ENCODE measurements at regions not wholly inside any gene's neighbourhood (a gene's known extent, or its start where the extent isn't known, plus 50 kb on each side); places are given as distances from the start of the nearest gene placed in this dataset.
"Not testable (repeated sequence)": the region's sequence is repeated elsewhere in the genome, so short reads cannot be mapped to it uniquely, and the experiment has no call there.

DNA sequence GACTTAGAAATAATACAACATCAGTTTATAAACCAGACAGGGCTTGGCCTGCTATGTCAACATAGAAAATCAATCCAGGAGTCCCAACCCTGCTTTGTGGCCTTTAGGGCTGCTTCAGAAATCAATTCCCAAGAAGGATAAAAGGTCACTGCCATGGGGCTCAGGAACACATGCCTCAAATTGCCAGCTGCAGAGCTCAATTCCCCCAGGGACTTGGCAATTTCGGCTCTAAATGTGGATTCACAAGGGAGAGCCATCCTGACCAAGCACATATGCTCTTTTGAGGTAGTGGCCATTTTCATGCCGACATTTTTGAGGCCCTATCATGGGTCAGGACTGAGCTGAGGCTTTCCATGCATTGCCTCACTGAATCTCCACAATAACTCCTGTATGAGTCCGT lies 97.5 kb downstream of the SPDYE17 start:
- not testable (repeated sequence) for H3K4me1 Mint-ChIP-seq; ATAC-seq (replicated peaks); DNase-seq; H3K27ac Mint-ChIP-seq; H3K36me3 Mint-ChIP-seq; H3K9me3 Mint-ChIP-seq; H3K4me3 Mint-ChIP-seq
- peaks cover 9 to 36% of the 10 kb centered on the region in 2 donors for H3K27me3 Mint-ChIP-seq

DNA sequence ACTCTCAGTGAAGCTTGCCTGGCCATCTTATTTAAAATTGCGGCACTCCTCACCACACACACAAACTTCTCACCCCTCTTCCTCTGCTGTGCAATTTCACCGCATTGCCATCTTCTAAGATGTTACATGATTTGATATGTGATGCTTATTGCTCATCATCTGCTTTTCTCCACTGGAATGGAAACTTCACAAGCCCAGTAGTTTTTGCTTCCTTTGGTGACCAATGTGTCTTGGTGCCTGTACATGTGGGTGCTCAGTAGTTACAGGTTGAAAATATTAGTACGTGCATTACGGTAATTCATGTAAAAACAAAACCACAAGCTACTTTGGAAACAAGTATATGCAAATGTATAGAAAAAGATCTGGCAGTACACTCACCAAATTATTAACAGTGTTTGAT lies 99.2 kb downstream of the SPDYE17 start:
- H3K27me3 Mint-ChIP-seq, result peaks cover 13 to 31% of the 10 kb centered on the region in 2 donors
- not testable (repeated sequence) for ATAC-seq (replicated peaks); H3K4me3 Mint-ChIP-seq

DNA sequence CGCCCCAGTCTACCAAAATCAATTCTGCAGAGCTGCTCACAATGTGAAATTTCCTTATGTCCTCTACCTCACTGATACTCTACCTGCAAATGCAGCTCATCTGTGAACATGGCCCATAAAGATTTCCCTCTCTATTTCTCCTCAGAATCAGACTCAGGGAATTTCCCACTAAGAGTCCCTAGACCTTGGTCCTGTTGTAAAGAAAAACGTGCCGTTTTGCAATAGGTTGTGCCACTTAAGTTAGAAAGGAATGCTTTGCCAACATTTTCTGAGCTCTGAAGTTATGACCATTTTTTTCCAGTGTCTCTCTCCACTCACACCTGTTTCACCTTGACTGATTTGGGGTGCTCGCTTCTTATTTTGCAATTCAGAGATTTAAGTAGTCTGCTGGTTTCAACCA lies 100.7 kb downstream of the SPDYE17 start:
- Mint-ChIP-seq H3K4me1 (peaks cover 1 to 12% of the 10 kb centered on the region in 2 donors), H3K27me3 (peaks cover 8 to 15% of the 10 kb centered on the region in 2 donors)
- H3K36me3 Mint-ChIP-seq; DNase-seq; H3K9me3 Mint-ChIP-seq; ATAC-seq (replicated peaks); H3K27ac Mint-ChIP-seq; H3K4me3 Mint-ChIP-seq: not testable (repeated sequence)

More for the DNA sequence above, 99.2 kb downstream of the SPDYE17 start:
- H3K4me1 Mint-ChIP-seq, H3K36me3 Mint-ChIP-seq, DNase-seq, H3K9me3 Mint-ChIP-seq, H3K27ac Mint-ChIP-seq: not testable (repeated sequence)

DNA sequence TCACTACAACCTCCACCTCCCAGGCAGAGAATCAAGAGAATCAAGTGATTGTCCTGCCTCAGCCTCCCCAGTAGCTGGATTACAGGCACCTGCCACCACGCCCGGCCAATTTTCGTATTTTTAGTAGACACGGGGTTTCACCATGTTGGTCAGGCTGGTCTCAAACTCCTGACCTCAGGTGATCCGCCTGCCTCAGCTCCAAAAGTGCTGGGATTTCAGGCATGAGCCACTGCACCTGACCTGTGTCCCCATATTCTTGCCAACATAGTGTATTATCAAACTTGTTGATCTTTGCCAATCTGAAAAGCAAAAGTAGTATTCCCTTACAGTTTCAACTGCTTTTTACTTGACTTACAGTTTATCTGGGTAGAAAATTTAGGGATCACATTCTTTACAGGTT lies 101.7 kb downstream of the SPDYE17 start:
- not testable (repeated sequence) for H3K36me3 Mint-ChIP-seq; H3K4me3 Mint-ChIP-seq; H3K9me3 Mint-ChIP-seq; H3K27ac Mint-ChIP-seq; DNase-seq; ATAC-seq (replicated peaks)
- H3K4me1 Mint-ChIP-seq, result peaks cover 1 to 12% of the 10 kb centered on the region in 2 donors
- H3K27me3 Mint-ChIP-seq, result peaks cover 8 to 11% of the 10 kb centered on the region in 2 donors

DNA sequence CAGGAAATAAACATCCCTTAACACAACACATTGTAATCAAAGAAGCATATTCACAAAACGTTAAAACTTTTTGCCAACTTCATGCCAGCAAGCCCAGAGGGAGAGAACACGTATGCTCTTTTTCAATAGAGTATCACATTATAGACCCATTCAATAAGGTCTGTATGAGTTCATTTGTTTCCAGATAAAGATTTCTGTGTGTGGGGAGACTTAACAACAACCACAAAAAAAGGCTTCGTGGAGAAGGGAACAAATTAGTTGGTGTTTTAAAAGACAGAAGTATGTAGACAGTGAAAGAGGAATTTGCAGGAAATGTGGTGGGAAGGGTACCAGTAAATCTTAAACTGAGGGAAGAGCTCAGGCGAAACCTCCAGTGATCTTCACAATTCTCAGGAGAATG lies 103.4 kb downstream of the SPDYE17 start:
- not testable (repeated sequence) for DNase-seq; H3K27ac Mint-ChIP-seq; H3K4me3 Mint-ChIP-seq; ATAC-seq (replicated peaks); H3K9me3 Mint-ChIP-seq; H3K36me3 Mint-ChIP-seq
- H3K4me1 Mint-ChIP-seq, result peaks cover 1 to 12% of the 10 kb centered on the region in 2 donors
- peaks cover 11 to 12% of the 10 kb centered on the region in 2 donors for H3K27me3 Mint-ChIP-seq

DNA sequence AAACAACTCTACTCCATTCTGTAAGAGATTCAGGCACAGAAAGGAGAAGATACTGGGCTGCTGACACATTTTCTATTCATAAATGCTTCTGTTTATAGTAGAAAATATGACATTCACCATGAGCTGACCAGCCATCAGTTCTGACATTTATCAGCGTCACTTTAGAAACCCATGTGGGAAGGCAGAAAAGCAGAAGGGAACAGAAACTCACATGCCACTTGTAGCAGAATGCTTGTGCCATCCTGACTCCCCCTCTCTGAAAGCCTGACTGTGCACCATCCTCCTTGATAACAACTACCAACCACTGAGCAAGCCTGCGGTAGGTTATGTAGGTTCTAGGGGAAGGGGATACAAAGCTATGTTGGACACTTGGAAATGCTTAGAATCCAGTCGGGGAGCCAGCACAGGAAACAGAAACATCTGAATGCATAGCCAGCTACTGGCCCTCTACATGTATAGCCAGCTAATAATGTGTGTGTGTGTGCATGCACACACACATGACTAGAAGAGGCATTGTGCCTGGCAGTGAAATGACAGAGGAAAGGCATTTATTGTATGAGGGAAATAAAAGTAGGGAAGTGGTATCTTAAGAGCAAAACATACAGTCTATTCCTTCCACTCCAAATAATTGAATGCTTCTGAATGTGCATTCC lies 104.3 kb downstream of the SPDYE17 start:
- DNase-seq, result peak; percentile 14
- not testable (repeated sequence) for H3K4me3 Mint-ChIP-seq, H3K9me3 Mint-ChIP-seq, H3K27me3 Mint-ChIP-seq, H3K27ac Mint-ChIP-seq, H3K36me3 Mint-ChIP-seq
- H3K4me1 Mint-ChIP-seq, result peaks cover 1 to 12% of the 10 kb centered on the region in 2 donors
- ATAC-seq (replicated peaks), result peak; percentile 97

DNA sequence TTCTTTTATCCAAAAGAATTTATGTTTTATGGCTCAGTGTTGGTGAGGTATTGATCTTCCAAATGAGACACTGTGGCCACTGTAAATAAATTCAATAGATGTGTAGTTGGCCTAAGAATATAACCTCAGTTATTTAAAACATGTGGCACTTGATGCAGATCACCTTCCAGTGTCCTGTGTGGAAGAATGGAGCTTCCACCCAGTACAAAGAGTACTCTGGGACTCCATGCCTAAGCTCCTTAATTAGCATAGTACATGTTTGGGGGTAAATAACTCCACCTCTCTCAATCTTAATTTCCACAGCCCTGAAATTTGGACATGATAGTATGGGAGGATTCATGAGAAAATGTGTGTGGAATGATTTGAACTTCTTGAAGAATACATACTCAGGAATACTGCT lies 105.7 kb downstream of the SPDYE17 start:
- H3K9me3 Mint-ChIP-seq; DNase-seq; ATAC-seq (replicated peaks); H3K4me3 Mint-ChIP-seq; H3K27ac Mint-ChIP-seq; H3K36me3 Mint-ChIP-seq: not testable (repeated sequence)
- peaks cover 1 to 12% of the 10 kb centered on the region in 2 donors for H3K4me1 Mint-ChIP-seq
- H3K27me3 Mint-ChIP-seq, result peaks cover 5 to 15% of the 10 kb centered on the region in 2 donors

DNA sequence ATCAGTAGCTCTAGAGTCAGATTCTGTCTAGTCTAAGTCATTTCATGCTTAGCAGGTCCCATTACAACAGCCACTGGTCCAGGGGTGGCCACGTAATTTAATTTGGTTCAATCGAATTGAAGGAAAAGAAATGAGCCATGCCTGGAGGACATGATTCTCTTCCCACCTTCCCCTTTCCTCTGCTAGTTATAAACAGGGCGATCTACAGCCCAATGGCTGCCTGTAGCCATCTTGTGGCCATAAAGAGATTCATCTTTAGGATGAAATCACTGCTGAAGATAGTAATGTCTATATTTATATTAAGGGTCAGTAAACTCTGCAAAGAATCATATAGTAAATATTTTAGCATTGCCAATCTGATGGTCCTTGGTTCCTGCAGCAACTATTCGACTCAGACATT lies 107.4 kb downstream of the SPDYE17 start:
- H3K9me3 Mint-ChIP-seq; H3K27ac Mint-ChIP-seq; H3K4me3 Mint-ChIP-seq; DNase-seq; H3K36me3 Mint-ChIP-seq; ATAC-seq (replicated peaks): not testable (repeated sequence)
- Mint-ChIP-seq H3K4me1 (peaks cover 1 to 12% of the 10 kb centered on the region in 2 donors), H3K27me3 (peaks cover 0 to 15% of the 10 kb centered on the region in 2 donors)

DNA sequence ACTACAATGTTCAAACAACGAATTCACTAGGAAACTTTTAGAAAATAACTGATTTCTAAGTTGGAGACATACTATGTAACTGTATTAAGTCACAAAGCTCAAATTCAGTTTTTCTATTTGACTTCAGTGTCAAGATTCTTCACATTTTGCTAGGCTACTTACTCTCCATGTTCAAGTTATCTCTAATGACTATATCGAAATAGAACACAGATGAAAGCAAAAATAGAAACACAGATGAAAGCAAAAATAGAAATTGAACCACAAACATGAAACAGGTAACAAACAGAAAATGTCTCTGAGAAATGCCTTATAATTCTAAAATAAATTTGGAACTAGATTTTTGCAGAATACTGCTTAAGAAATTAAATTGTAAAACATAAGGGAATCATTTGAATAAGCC lies 113.5 kb downstream of the SPDYE17 start:
- H3K27me3 Mint-ChIP-seq, result peaks cover 0 to 11% of the 10 kb centered on the region in 2 donors
- H3K36me3 Mint-ChIP-seq; H3K4me3 Mint-ChIP-seq; H3K4me1 Mint-ChIP-seq; H3K9me3 Mint-ChIP-seq; H3K27ac Mint-ChIP-seq; ATAC-seq (replicated peaks); DNase-seq: not testable (repeated sequence)

DNA sequence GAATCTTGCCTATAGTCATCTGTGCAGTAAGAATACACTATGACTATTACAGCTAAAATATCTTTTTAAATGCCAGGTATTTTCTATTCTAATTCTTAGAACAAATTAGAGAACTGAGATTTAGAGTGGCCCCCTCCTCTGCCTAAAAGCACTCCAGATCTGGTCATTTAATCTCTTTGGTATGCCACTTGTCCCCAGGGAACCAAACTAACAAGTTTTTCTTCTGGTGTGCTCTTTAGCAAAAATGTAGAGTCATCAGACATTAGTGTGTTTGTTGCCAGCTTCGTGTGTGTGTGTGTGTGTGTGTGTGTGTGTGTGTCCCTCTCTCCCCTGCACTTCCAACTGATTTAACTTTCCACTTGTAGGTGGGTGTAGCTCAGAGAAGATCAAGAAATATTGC lies 117.8 kb downstream of the SPDYE17 start:
- not testable (repeated sequence) for H3K36me3 Mint-ChIP-seq, H3K9me3 Mint-ChIP-seq, H3K27ac Mint-ChIP-seq, H3K27me3 Mint-ChIP-seq
- ATAC-seq (replicated peaks) (peak; percentile 97), DNase-seq (peak; percentile 2)
- Mint-ChIP-seq H3K4me3 (peak overlapping the region in 1 of 2 donors; percentile 4), H3K4me1 (peaks cover 5 to 14% of the 10 kb centered on the region in 2 donors)

DNA sequence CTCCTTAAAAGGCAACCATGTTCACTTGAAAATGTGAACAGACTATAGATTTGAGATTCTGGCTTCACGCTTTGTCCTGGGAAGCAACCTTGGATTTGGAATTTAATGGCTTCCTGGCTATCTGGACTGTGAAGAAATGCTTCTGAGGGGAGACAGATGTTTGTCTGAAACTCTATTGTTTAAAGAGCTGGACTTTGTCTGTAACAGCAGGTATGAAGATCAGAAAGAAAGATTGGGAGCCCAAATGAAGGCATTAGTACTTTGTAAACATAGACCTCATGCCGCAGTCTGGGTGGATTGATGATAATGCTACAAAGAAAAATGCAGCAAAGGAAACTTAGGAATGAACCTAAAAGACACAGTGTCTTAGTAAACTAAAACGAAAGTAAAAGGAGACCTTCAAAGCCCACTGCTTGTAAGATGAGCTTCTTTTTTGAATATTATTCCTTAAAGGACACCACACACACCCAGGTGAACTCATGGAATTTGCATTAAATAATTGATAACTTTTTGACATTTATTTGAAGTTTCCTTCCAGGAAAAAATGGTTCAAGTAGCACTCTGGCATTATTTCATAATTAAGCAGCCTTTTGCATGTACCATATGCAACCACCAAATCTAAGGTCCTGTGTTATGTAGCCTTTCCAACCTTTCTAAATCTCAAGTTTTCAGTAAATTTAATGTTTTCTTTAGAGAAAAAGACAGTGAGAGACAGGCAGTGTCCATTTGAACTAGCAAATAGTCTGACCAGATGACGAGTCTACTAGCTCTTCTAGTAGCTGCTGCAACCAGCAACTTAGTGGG lies 119.9 kb downstream of the SPDYE17 start:
- not testable (repeated sequence) for H3K27ac Mint-ChIP-seq; DNase-seq; H3K36me3 Mint-ChIP-seq; ATAC-seq (replicated peaks); H3K27me3 Mint-ChIP-seq; H3K9me3 Mint-ChIP-seq
- H3K4me1 Mint-ChIP-seq, result peaks cover 5 to 14% of the 10 kb centered on the region in 2 donors
- H3K4me3 Mint-ChIP-seq, result peak overlapping the region in 1 of 2 donors; percentile 30

DNA sequence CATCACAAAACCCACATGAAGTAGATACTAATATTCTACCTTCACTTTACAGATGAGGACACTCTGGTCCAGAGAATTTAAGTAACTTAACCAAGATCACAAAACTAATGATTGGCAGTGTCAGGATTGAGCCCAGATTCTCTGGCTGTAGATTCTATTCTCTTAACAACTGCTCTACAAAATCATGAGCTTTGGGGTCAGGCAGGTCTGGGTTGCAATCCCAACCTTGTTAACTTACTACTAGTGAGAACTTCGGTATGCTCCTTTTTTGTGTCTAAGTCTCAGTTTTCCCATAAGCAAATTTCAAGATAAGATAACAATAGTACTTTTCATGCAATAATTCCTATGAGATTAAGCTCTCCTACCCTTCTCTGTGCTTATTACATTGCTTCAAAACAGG lies 127.5 kb downstream of the SPDYE17 start:
- not testable (repeated sequence) for H3K4me1 Mint-ChIP-seq; H3K9me3 Mint-ChIP-seq; ATAC-seq (replicated peaks); H3K27ac Mint-ChIP-seq; DNase-seq; H3K36me3 Mint-ChIP-seq; H3K4me3 Mint-ChIP-seq
- H3K27me3 Mint-ChIP-seq, result peaks cover 4 to 25% of the 10 kb centered on the region in 2 donors

DNA sequence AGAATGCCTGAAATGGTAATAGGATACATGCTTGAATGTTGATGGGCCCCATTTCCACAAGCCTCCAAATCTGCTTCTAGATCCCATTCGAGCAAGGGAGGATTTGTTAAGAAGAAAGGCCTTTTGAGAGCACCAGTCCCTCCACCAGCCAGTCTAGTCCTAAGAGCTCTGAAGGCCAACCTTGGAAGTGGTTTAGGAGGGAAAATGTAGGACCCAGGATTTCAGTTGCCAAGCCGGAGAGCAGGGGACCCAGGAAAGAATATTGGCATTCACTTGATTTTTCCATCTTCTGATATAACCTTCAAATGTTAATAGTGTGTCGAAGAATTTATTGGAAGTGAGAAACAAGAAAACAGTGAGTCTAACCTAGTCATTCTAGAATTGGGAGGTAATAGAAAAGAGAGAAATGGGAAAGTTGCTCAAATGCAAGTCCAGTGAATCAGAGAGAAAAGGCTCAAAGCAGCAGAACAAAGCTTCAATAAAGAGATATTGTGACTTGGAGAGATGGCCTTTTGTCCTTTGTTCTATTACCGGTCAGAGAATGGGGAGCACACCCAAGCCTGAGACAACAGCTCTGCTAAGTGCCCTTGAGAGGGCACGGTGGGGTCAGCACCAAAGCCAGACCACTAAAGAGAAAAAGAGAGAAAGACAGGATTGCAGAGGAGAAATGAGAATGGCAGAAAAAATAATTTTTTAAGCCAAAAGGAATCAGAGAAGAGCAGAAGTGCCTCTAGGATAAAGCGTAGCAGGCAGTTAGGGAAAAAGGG lies 130.0 kb downstream of the SPDYE17 start:
- not testable (repeated sequence) for H3K27ac Mint-ChIP-seq; DNase-seq; H3K4me1 Mint-ChIP-seq; H3K4me3 Mint-ChIP-seq; H3K36me3 Mint-ChIP-seq; ATAC-seq (replicated peaks); H3K9me3 Mint-ChIP-seq
- peaks cover 4 to 20% of the 10 kb centered on the region in 2 donors for H3K27me3 Mint-ChIP-seq

DNA sequence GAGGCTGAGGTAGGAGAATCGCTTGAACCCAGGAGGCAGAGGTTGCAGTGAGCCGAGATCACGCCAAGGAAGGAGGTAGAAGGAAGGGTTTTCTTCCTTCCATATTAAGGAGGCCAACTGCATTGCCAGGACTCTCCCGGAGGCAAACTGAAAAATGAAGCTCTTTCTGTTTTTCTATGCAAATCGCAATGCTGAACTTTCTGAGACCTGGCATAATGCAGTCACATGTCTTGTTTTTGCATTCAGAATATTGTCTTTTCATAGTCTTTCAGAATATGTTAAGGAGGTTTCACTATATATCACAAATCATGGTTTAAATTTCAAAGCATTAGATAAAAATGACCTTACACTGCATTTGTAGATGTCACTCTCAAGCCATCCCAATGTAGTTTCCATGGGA lies 133.4 kb downstream of the SPDYE17 start:
- not testable (repeated sequence) for H3K36me3 Mint-ChIP-seq; H3K27ac Mint-ChIP-seq; H3K9me3 Mint-ChIP-seq; H3K4me1 Mint-ChIP-seq; ATAC-seq (replicated peaks); DNase-seq; H3K4me3 Mint-ChIP-seq
- H3K27me3 Mint-ChIP-seq, result peaks cover 11 to 25% of the 10 kb centered on the region in 2 donors

Measured in stimulated activated naive B cell treated with anti-CD40 and anti-IgM and Interleukin-4, amounts not matched to agents 10 μg/mL and 1 μg/mL and 100 μg/mL, for 72 hours (primary cell).